ENCODE measurements at regions not wholly inside any gene's neighbourhood (a gene's known extent, or its start where the extent isn't known, plus 50 kb on each side); places are given as distances from the start of the nearest gene placed in this dataset.

DNA sequence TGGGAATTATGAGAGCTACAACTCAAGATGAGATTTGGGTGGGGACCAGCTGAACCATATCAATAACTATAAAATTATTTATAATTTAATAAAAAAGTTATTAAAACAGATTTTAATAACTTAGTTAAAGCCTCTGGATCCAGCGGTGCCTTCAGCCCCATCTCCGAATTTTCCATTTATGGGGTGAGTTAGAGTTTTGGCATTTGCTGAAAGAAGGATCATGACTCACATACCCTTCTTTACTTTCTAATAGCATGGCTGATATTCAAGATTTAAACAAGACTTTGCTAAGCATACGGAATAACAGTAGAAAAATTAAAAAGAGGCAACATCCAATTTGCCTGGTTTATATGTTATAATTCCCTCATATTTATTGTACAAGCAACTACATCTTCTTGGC, 94.5 kb downstream of the RDH14 start:
- DNase-seq (ENCODE audit: low read depth), result no peak

DNA sequence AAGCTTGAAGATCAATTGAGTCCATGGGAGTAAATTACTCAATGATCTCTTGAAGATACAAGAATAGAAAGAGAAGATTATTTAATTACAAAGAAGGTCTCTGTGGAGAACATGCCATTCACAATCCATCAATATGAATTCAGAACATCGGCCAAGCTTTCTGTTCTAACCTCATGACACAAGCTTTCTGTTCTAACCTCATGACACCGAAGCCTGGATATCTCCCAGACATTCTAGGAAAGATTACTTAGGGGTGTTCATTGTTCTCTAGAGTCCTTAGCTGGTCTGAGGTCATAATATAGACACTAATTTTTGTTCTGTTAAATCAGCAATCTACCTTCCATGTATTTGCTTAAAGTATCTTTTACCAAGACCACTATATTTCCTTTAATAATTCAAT, 95.5 kb downstream of the RDH14 start:
- no peak for DNase-seq (ENCODE audit: low read depth)

DNA sequence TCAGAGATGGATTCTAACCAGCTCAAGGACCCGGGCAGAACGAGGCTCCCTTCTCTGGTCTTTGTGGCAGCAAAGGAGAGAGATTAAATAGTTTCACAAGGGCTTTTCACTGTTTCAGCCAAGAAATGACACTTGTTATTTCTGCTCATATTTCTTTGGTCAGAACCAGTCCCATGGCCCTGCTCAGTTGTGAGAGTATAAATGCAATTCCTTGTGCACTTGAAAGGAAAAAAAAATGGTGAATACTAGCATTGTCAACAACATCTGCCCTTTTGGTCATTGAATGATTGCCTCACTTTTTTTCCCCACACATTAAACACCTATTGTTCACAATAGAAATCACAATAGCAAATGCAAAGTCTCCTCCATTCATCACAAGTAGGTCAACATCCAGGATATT, 104.4 kb downstream of the RDH14 start:
- no peak for DNase-seq (ENCODE audit: low read depth)

DNA sequence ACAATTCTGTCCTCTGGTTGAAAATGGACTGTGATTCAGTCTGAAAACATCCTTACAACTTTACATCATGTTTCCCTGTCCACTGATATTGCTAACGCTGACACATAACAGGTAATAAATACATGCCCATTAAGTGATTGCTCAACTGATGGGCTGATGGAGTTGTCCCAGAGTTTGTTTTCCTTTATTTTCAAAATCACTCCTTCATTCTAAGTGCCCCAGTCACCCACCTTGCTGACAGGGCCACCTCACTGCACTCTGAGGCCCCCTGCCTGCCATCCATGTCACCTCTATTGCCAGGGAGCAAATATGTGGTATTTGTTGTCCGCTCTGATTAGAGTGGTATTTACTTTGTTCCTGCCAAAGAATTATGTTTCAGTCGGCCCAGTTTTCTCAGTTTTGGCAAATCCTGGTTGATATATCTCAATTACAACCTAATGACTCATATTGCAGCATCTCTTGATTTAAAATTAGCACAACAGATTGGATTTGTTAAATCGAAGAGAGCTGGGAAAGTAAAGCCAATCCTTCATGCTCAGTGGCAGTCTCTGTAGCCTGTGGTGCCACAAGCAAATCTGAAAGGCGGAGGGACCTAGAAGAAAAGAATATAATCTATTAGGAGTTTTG, 105.1 kb downstream of the RDH14 start:
- no peak for DNase-seq (ENCODE audit: low read depth)

DNA sequence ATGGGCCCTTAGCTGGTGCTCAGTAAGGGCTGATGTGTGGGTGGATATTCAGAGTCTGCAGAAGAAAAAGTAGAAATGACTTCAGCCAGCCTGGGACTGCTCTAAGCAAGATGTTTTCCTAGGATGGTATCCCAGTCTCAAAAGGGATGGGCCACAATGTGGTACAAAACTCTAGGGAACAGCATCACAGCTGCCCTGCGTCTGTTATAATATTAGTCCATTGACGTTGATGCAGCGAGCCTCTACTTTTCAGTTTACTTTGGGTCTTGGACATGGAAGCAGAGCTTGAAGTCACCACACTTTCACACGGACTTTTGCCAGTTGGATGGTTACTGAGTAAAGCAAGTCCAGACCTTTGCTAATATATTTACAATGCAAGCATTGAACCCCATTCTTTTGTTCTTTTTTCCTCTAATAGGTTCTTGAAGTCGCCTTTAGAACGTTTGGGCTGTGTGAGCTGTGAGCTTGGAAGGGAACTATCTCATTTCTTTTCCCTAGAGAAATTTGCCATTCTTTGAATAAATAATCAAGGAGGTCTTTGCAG, 105.7 kb downstream of the RDH14 start:
- DNase-seq (ENCODE audit: low read depth), result peak; percentile 57

DNA sequence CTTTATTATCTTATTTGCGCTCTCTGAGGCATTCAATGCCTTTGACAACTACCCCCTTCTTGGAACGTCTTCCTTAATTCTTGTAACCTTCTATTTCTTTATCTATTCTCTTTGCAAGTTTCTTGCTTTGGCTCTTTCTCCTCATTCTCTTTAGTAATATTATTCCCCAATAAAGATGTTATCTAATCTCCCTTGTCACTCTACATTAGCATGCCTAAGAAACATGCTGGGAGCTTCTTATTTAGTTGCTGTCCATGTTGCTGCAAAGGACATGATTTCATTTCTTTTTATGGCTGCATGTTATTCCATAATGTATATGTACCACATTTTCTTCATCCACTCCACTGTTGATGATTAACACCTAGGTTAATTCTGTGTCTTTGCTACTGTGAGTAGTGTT, 113.7 kb downstream of the RDH14 start:
- DNase-seq (ENCODE audit: low read depth), result no peak

DNA sequence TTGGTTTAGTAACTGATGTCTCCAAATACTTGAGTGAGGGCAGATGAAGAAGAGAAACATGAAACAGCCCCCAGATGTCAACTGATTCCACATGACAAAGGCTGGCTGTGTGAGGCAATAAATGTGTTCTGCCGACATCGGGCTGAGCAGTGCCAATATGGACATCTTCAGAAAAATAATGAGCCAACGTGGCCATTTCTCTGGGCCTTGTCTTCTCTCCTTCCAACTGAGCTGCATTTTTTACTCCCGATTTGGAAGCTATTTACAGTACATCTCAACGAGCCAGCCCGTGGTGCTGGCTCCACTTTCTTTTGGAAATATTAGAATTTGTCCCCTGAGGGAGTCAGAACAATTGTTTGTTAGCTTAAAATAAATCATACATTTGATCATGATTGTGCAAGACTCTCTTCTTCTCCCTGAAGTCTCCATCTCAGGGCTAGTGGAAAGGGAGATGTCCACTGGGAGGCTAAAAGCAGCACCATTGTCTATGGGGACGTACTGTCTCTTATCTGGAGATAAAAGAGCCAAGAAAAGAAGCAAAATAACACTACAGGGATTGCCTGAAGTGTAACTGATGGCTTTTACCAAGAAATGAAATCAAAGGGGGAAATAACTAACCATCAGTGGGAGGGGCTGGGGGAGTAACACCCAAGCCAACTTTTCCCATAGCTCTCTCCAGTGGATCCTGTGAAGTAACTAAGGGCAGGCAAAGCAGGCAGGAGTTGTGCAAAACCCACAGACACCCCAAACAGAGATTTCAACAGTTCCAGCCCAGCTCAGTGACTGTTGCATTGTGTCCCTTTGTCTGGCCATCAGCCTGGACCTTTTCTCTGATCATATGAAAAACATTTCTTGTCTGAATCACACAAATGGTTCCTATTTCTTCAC, 114.8 kb downstream of the RDH14 start:
- DNase-seq (ENCODE audit: low read depth), result no peak

DNA sequence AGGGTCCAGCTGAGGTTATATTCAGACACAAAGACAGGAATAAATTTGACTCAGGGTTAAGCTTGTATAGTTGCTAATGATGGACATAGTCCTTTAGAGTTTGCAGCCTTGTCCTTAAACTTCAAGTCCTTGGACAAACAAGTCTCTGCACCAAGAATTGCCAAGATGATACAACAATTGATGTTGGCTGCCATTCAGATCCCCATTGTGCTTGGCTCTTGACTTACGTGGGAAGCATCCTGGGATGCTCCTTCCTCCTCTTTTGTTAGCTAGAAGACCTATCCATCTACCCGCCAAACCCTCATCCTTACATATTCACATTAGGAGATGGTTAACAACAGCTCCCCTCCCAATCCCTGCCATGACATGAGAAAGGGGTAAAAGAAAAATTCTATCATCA, 115.6 kb downstream of the RDH14 start:
- DNase-seq (ENCODE audit: low read depth), result no peak

DNA sequence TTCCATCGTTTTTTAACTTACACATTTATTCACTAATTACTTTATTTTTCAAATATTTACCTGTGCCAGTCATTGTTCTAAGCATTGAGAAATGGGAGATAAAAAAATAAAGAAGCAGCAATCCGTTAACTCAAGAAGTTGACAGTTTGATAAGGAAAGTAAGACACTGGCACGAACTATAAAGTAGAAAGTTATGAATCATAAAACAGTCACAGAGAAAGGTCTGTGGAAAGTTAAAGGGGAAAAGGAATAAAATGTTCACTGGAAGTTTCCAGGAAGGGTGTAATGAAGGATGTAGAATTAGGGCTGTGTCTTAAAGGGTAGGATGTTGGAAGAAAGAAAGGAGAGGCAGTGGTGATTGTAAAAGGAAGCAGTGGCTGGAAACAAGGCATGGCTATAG, 118.9 kb downstream of the RDH14 start:
- no peak for DNase-seq (ENCODE audit: low read depth)

DNA sequence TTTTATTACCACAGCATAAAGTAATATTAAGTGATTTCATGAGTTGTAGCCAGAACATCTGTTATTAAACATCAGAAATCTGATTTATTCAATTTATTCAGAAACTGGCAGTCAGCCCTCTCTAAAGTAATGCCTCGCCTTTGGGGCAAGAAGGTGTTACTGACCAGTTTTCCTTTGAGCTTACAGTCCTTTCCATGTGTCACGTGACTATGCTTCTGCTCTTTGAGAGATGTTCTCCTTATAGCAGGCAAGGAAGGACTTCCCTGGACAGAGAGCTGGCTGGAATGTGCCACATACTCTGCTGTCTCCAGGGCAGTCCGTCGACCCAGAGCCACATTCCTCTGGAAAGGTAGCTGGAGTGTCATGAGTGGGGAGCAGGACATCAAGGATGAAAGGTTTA, 119.7 kb downstream of the RDH14 start:
- no peak for DNase-seq (ENCODE audit: low read depth)

DNA sequence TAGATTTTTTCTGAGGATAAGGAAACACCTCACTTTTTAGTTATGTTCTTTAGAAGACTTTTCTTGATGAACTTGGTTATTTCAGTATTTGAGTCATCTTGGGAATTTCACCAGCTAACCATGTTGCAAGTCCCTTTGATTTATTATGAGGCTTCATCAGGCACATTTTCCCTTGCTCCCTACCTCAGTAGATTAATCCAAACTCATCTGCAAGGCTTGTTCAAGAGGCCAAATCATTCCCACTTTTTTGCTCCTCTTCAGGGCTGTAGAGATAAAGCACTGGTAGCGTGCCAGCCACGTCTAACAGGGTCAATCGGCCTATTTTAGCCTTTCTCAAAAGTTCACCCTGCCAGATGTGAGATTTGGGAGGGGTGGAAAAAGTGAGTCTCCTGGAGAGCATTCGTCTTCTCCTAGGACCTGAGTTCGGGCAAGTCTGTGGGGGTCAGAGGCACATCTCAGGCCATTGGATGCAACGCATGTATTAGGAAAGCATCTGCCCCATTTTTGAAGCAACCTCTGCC, 120.3 kb downstream of the RDH14 start:
- DNase-seq (ENCODE audit: low read depth), result peak; percentile 37

DNA sequence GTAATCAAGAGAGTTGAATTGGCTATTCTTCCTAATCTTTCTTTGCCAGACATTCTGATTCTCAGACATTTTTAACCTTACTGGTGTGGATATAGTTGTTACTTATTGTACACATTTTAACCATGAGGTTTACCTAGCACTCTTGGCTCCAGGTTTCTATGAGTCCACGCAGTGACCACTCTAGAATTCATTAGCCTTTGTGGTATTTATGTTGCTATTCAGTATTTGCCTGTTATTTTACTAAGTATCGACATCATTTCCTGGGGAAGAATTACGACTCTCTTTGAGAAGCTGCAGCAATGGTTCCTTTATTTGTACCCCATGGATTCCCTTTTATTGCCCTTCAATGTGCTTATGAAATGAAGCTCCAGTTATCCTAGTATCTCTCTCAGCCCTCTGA, 120.7 kb downstream of the RDH14 start:
- no peak for DNase-seq (ENCODE audit: low read depth)

DNA sequence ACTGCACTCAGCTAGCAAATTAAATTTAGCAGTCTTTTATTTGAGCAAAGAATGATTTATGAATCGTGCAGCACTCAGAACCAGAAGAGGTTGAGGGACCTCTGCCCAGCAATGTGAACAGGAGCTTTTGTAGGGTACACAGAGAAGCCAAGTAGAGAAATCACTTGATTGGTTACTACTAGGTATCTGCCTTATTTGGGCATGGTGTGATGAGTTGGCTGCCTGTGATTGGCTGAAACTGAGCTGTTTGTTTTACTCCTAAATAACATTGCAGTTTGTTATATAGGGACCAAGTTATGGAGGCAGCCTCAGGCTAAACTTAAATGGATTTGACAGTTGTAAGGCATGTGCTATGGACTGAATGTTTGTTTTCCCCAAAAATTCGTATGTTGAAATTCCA, 122.5 kb downstream of the RDH14 start:
- DNase-seq (ENCODE audit: low read depth), result no peak

DNA sequence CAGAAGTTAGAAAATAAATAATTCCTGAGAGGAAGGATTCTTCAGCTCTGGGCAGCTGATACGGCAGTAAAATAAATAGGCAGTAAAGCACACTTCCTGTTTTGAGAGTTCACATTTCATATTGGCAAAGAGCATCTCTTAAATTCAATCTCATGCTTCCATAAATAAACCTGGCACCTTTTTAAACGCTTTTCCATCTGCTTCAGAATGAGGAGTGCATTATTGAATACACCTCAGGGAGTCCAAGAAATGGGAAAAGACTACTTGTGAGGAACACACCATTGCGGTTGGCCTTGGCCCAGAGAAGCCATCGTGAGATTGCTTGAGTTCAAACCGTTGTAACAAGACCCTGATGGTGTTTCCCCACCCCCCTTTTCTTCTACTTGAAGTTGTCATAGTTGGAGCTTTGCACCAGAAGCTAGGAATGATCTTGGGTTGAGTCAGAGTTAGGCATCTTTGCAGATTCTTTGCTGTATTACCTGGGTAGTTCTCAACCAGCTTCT, 123.9 kb downstream of the RDH14 start:
- DNase-seq (ENCODE audit: low read depth), result no peak

DNA sequence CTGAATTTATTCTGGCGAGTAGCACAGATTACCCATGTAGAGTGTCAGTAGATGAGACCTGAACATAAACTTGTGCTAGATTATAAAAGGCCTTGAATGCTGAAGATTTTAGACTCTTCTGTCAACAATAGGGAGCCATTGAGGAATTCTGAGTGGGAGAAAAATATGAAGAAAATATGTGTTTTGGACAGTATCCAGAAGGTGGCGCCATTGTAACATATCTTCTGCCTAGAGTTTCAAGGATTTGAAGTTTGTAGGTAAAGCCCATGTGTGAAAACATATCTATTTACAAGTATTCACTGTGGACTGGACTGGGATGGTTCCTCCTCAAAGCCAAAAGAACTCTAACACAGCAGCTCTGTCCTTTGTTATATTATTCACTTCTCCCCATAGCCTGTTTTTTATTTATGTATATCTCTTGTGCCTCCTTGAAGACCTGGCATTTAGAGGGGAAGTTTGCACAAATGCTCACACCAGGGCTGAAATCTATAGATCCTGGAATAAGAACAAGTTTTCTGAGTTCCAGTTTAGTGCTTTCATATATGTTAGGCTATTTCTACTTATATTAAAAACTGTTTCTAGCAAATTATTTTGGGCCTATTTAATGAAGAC, 124.9 kb downstream of the RDH14 start:
- DNase-seq (ENCODE audit: low read depth), result no peak

DNA sequence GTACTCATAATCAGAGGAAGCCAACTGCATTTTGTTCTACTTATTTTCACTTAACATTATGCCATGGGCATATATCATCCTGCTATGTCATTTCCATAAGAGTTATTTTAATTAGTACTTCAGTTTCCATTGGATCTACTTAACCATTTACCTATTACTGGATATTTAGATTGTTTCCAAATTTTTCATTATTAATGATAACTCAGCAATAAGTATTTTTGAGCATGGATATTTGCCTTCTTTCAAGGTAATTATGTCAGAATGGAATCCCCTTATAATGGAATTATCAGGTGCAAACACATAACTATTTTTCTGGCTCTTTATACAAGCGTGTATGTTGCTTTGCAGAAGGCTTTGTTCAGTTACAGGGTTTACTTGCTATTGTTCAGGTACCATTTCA, 126.6 kb downstream of the RDH14 start:
- DNase-seq (ENCODE audit: low read depth), result no peak

DNA sequence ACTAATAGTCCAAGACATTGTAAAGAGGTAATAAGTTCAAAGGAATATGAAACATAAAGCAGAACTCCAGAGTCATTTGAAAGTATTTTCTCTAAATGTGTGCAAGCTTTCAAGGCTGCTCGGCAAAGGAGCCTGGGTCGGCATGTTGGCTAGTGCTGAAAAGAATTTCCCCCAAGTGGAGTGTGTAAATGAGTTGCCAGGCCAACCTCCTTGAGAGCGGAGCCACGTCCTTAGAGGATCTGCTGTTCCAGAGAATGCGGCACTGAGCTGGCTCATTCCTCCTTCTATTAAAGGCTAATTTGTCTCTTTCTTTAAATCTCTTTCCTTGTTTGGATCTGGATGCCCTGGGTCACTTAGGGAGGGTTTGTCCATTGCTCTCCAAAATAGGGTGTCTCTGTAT, 127.5 kb downstream of the RDH14 start:
- no peak for DNase-seq (ENCODE audit: low read depth)

DNA sequence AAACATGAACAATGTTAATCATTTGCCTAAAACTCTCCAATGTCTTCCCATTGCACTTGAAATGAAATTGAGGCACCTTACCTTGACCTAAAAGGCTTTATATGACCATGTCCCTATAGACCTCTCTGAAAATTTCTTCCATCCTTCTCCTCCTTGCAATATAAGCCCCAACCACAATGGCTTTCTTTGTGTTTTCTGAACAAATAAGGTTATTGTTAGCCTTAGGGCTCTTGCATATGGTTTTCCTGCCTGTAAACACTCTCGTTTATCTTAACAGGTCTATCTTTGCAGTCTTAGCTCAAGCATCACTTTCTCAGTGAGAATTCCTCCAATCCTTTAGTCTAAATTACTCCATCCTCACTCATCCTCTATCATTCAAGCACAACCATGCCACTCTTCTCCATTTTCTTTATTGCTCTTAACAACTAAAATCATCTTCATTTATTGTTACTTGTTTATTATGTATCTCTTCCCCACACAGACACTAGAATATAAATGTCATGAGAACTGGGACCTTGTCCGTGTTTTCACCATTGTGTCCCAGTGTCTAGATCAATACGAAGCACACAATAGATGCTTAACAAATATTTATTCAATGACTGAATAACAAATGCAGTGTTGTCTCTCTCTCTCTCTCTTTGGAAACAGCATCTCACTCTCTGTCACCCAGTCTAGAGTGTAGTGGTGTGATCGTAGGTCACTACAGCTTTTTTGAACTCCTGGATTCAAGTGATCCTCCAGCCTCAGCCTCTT, 129.3 kb downstream of the RDH14 start:
- no peak for DNase-seq (ENCODE audit: low read depth)

DNA sequence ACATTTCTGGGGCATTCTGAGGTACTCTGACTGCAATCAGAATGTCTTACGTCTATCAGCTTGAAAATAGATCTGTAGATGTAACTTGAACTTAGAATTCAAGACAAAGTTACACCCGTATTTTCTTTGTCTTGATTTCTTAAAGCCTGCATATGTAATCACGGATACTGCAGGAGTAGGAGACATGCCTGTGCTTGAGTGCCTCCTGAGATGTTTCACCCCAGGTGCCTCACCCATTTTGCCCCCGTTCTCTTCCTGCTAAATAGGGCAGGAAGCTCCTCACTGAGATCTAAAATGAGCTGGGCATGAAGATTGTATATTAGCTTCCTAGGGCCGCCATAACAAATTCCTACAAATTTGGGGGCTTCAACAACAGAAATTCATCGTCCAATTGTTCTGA, 131.9 kb downstream of the RDH14 start:
- DNase-seq (ENCODE audit: low read depth), result no peak

DNA sequence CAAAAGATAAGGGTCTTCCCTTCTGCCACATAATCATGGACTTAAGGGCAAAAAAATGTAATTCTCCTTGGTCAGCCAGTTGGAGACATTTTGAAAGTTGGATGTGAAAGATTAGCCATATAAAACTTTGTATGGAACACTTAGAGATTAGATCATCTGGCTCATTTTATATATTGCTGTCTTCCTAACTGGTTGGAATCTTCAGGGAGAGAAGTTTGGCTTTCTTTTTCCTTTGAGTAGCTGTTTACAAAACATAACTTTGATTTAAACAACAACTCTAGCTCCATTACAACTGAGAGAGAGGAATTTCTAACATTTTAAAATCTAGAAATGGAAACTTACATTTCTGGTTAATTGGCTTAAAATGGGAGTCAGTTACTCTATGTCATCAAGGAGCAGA, 132.7 kb downstream of the RDH14 start:
- no peak for DNase-seq (ENCODE audit: low read depth)

DNA sequence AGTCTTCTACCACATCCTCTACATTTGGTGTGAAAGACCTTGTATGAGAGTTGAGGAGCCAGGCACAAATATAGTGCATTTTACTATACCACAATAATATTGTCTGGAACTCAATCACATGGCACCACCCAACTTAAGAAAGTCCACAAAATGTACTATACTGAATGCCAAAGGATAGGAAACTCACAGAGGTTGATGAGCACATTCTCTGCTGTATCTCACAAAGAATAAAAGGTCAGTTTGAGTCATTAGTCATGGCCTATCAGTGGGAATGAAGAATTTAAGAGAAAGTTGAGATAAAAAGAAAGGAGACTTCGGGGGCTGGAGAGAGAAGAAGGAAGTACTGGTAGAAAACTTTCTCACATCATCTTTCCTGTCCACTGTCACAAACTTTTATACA, 134.3 kb downstream of the RDH14 start:
- DNase-seq (ENCODE audit: low read depth), result no peak

DNA sequence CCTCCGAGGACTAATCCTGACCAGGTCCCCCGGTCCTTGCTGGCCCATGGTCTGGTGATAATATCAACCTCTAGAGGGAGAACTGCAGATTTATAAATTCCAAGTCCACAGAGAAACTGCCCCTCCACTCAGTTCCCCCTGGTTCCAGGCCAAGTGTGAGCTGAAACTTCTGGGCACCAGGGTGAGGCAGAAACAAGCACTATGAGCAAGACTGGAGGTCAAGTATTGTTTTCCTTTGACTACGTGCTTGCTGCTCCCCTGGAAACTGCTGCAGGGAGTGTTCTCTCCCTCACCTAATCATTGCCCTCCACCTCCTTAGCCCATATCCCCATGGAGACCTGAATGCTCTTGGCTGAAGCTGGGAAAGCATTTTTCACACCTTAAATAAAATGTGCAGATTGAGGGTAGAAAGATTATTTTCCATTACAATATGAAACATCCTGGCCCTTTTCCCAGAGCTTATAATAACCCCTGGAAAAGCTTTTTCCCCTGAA, 135.2 kb downstream of the RDH14 start:
- no peak for DNase-seq (ENCODE audit: low read depth)
